ENCODE measurements at regions not wholly inside any gene's neighbourhood (a gene's known extent, or its start where the extent isn't known, plus 50 kb on each side); places are given as distances from the start of the nearest gene placed in this dataset.
A peak's percentile ranks its signal among the peaks of the same experiment; 100 is the strongest.
"Not testable (repeated sequence)": the region's sequence is repeated elsewhere in the genome, so short reads cannot be mapped to it uniquely, and the experiment has no call there.

DNA sequence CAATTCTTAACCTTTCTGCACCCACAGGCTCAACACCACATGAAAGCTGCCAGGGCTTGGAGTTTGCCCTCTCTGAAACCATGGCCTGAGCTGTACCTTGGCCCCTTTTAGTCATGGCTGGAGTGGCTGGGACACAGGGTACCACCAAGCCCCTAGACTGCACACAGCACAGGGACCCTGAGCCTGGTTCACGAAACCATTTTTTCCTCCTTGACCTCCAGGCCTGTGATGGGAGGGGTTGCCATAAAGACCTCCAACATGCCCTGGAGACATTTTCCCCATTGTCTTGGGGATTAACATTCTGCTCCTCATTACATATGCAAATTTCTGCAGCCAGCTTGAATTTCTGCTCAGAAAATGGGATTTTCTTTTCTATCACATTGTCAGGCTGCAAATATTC, 113.4 kb downstream of the XPNPEP1 start:
- peaks cover 11% of the 10 kb centered on the region for H3K9me3 ChIP-seq
- H3K4me1 Mint-ChIP-seq (ENCODE audit: low read depth, unreplicated experiment); BruUV-seq (replicated peaks); H3K4me1 ChIP-seq; H3K36me3 Mint-ChIP-seq (ENCODE audit: insufficient read depth, unreplicated experiment); intact Hi-C loops (cut with micrococcal nuclease; ENCODE audit: unreplicated experiment); DNase-seq; H3K27me3 Mint-ChIP-seq (ENCODE audit: insufficient read depth, unreplicated experiment); H3K4me3 Mint-ChIP-seq (ENCODE audit: unreplicated experiment); POLR2A ChIA-PET; H3K27ac Mint-ChIP-seq (ENCODE audit: unreplicated experiment); H3K27me3 ChIP-seq (replicated peaks; ENCODE audit: control insufficient read depth, insufficient read depth, low read length); H3K4me3 ChIP-seq (ENCODE audit: low read depth, low read length); H3K36me3 ChIP-seq (ENCODE audit: control insufficient read depth, insufficient read depth, low read length); CTCF ChIA-PET: not testable (repeated sequence)
- H3K9me3 Mint-ChIP-seq (ENCODE audit: unreplicated experiment) = peaks cover 30% of the 10 kb centered on the region

DNA sequence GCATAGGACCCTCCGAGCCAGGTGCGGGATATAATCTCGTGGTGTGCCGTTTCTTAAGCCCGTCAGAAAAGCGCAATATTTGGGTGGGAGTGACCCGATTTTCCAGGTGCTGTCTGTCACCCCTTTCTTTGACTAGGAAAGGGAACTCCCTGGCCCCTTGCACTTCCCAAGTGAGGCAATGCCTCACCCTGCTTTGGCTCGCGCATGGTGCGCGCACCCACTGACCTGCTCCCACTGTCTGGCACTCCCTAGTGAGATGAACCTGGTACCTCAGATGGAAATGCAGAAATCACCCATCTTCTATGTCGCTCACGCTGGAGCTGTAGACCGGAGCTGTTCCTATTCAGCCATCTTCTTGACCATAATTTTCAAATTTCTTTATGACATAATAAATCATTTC, 122.1 kb downstream of the XPNPEP1 start:
- H3K4me1 ChIP-seq; CTCF ChIA-PET; H3K4me3 ChIP-seq (ENCODE audit: low read depth, low read length); intact Hi-C loops (cut with micrococcal nuclease; ENCODE audit: unreplicated experiment); H3K4me1 Mint-ChIP-seq (ENCODE audit: low read depth, unreplicated experiment); BruUV-seq (replicated peaks); POLR2A ChIA-PET; H3K27me3 ChIP-seq (replicated peaks; ENCODE audit: control insufficient read depth, insufficient read depth, low read length); H3K27ac Mint-ChIP-seq (ENCODE audit: unreplicated experiment); H3K27me3 Mint-ChIP-seq (ENCODE audit: insufficient read depth, unreplicated experiment); DNase-seq; H3K9me3 Mint-ChIP-seq (ENCODE audit: unreplicated experiment); H3K36me3 ChIP-seq (ENCODE audit: control insufficient read depth, insufficient read depth, low read length); H3K36me3 Mint-ChIP-seq (ENCODE audit: insufficient read depth, unreplicated experiment): not testable (repeated sequence)
- peaks cover 12% of the 10 kb centered on the region; the same call in 1 of the 2 replicates for H3K9me3 ChIP-seq
- peak overlapping the region; percentile 27 for H3K4me3 Mint-ChIP-seq (ENCODE audit: unreplicated experiment)

DNA sequence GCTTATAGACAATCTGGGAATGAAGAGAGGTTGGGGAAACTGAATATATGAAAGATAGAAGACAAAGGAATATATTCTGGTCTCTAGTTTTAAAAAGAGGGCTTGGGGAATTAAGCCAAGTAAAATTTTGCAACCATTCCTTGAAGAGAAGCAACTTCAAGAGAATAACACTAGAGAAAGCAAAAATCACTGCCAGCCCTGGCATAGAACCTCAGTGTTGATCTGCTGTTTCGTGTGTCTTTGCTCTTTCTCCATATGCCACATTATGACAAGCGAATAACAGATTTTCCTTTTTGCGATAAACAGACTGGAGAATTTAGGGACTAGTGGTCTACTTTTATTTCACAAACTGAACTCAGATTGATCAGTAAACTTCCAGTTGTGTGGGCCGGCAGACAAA, 132.7 kb downstream of the XPNPEP1 start:
- POLR2A ChIA-PET = no interaction called here
- H3K9me3 ChIP-seq = 0 out of 2 replicates have a peak, but pooled peaks cover 3% of the 10 kb centered on the region
- H3K4me1 ChIP-seq = no peaks in the 10 kb centered on the region
- H3K36me3 ChIP-seq (ENCODE audit: control insufficient read depth, insufficient read depth, low read length) = no peaks in the 10 kb centered on the region
- CTCF ChIA-PET = no interaction called here
- Mint-ChIP-seq H3K4me3 (ENCODE audit: unreplicated experiment) (no peak overlapping the region), H3K4me1 (ENCODE audit: low read depth, unreplicated experiment) (no peaks in the 10 kb centered on the region), H3K27me3 (ENCODE audit: insufficient read depth, unreplicated experiment) (peaks cover 3% of the 10 kb centered on the region), H3K36me3 (ENCODE audit: insufficient read depth, unreplicated experiment) (no peaks in the 10 kb centered on the region), H3K27ac (ENCODE audit: unreplicated experiment) (no peak overlapping the region), H3K9me3 (ENCODE audit: unreplicated experiment) (no peaks in the 10 kb centered on the region)
- H3K27me3 ChIP-seq (replicated peaks; ENCODE audit: control insufficient read depth, insufficient read depth, low read length) = no peaks in the 10 kb centered on the region
- TF ChIP-seq, protein P1, sequence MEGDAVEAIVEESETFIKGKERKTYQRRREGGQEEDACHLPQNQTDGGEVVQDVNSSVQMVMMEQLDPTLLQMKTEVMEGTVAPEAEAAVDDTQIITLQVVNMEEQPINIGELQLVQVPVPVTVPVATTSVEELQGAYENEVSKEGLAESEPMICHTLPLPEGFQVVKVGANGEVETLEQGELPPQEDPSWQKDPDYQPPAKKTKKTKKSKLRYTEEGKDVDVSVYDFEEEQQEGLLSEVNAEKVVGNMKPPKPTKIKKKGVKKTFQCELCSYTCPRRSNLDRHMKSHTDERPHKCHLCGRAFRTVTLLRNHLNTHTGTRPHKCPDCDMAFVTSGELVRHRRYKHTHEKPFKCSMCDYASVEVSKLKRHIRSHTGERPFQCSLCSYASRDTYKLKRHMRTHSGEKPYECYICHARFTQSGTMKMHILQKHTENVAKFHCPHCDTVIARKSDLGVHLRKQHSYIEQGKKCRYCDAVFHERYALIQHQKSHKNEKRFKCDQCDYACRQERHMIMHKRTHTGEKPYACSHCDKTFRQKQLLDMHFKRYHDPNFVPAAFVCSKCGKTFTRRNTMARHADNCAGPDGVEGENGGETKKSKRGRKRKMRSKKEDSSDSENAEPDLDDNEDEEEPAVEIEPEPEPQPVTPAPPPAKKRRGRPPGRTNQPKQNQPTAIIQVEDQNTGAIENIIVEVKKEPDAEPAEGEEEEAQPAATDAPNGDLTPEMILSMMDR (IDR thresholded peaks at IDR 0.05; ENCODE audit: insufficient read depth in 1 of 2, low read depth in 1 of 2, low read length in 1 of 2, severe bottlenecking in 1 of 2, unreplicated experiment in 1 of 2) = no peak
- H3K4me3 ChIP-seq (ENCODE audit: low read depth, low read length) = no peak overlapping the region
- intact Hi-C loops (cut with micrococcal nuclease; ENCODE audit: unreplicated experiment) = no loop called here
- no peak for DNase-seq
- no TSS peak for BruUV-seq (replicated peaks)

DNA sequence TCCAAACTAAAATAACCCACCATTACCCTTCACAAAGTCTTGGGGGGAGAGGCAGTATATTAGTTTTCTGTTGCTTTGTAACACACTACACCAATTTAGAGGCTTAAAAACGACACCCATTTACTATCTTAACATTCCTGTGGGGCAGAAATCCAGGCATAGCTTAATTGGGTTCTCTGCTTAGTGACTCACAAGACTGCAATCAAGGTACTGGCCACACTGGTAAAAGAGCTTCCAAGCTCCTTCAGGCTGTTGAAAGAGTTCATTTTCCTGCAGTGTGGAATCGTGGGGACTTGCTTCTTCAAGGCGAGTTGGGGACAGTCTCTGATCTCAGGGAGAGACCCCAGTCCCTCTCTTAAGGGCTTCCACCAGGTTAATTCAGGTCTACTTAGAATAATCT, 139.1 kb downstream of the XPNPEP1 start:
- intact Hi-C loops (cut with micrococcal nuclease; ENCODE audit: unreplicated experiment) = no loop called here
- no peaks in the 10 kb centered on the region for H3K9me3 Mint-ChIP-seq (ENCODE audit: unreplicated experiment)
- DNase-seq = no peak
- H3K4me1 Mint-ChIP-seq (ENCODE audit: low read depth, unreplicated experiment) = no peaks in the 10 kb centered on the region
- ChIA-PET CTCF (interaction anchor here (1.0 kb wide), 1 partner anchor 69 kb away, joined by 3 read pairs; no protein-coding TSS in a partner anchor), POLR2A (no interaction called here)
- H3K4me3 Mint-ChIP-seq (ENCODE audit: unreplicated experiment) = no peak overlapping the region
- Histone ChIP-seq H3K9me3 (no peaks in the 10 kb centered on the region), H3K36me3 (ENCODE audit: control insufficient read depth, insufficient read depth, low read length) (no peaks in the 10 kb centered on the region), H3K27me3 (replicated peaks; ENCODE audit: control insufficient read depth, insufficient read depth, low read length) (no peaks in the 10 kb centered on the region; the same call in 1 of the 2 replicates), H3K4me3 (ENCODE audit: low read depth, low read length) (no peak overlapping the region), H3K4me1 (no peaks in the 10 kb centered on the region)
- peaks cover 6% of the 10 kb centered on the region for H3K27me3 Mint-ChIP-seq (ENCODE audit: insufficient read depth, unreplicated experiment)
- BruUV-seq (replicated peaks) = no TSS peak
- no peaks in the 10 kb centered on the region for H3K36me3 Mint-ChIP-seq (ENCODE audit: insufficient read depth, unreplicated experiment)
- TF ChIP-seq, protein P1 (IDR thresholded peaks at IDR 0.05; ENCODE audit: insufficient read depth in 1 of 2, low read depth in 1 of 2, low read length in 1 of 2, severe bottlenecking in 1 of 2, unreplicated experiment in 1 of 2) = no peak
- H3K27ac Mint-ChIP-seq (ENCODE audit: unreplicated experiment) = no peak overlapping the region
